ENCODE measurements at regions not wholly inside any gene's neighbourhood (a gene's known extent, or its start where the extent isn't known, plus 50 kb on each side); places are given as distances from the start of the nearest gene placed in this dataset.

DNA sequence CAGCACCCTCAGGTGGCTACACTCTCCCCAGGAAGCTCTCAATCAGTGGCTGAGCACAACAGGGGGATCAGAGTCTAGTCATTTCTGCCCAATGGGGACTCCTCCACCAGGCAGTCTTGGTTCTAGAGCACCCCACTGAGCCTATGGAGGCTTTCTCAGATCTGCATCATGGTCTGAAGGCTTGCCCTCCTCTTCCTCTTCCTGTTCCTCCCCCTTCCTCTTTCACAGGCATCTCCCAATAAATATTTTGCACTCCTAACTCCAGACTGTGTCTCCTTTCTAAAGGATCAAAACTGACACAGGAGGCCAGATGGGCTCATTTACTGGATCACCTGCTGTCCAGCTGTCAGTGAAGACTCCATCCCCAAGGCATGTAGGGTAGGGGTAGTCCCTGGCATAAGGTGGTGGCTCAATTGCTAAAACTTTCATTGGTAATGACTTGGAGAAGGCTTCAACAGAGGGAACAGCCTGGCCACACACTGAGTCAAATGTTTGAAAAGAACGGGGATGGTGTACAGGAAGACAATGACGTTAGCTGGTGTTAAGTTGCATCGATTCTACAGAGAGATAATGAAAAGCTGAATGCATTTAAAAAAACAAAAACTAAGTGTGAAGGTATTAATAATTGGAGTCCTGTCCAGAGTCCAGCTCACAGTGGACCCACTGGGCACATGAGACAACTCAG lies 84.2 kb upstream of the SLC2A1 start:
- TF ChIP-seq, protein P1, sequence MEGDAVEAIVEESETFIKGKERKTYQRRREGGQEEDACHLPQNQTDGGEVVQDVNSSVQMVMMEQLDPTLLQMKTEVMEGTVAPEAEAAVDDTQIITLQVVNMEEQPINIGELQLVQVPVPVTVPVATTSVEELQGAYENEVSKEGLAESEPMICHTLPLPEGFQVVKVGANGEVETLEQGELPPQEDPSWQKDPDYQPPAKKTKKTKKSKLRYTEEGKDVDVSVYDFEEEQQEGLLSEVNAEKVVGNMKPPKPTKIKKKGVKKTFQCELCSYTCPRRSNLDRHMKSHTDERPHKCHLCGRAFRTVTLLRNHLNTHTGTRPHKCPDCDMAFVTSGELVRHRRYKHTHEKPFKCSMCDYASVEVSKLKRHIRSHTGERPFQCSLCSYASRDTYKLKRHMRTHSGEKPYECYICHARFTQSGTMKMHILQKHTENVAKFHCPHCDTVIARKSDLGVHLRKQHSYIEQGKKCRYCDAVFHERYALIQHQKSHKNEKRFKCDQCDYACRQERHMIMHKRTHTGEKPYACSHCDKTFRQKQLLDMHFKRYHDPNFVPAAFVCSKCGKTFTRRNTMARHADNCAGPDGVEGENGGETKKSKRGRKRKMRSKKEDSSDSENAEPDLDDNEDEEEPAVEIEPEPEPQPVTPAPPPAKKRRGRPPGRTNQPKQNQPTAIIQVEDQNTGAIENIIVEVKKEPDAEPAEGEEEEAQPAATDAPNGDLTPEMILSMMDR (IDR thresholded peaks at IDR 0.05; ENCODE audit: insufficient read depth, low read depth, low read length): no peak
- TF ChIP-seq EZH2 (IDR thresholded peaks at IDR 0.05; ENCODE audit: insufficient read depth, low read length): no peak
